HCT116 (cell line): ENCODE measurements at regions not wholly inside any gene's neighbourhood (a gene's known extent, or its start where the extent isn't known, plus 50 kb on each side); places are given as distances from the start of the nearest gene placed in this dataset.

Experiments
- ATAC-seq: fragments of 200-7000 bp; cut with Tn5 transposase; 2 replicates; pipeline ENCODE4 v1.9.1; 2020; ENCODE audit warnings: mild to moderate bottlenecking, moderate library complexity
- BruUV-seq: library from RNA; stranded (reverse); fragments of 400-500 nt; replicated peaks from 2 replicates; lab custom pipeline; 2021; lab: Mats Ljungman, UMichigan
- CTCF ChIA-PET: fragments of 300-600 bp; sonication (Branson Sonifier 250); formaldehyde crosslinking; loops from one replicate; lab custom pipeline; 2021; ENCODE audit warnings: antibody characterized with exemption; lab: Charles Lee
- POLR2A ChIA-PET: fragments of 300-600, 350-600 bp; sonication (Branson Sonifier 250); formaldehyde crosslinking; loops from one replicate; lab custom pipeline; 2021; ENCODE audit warnings: antibody characterized with exemption; lab: Charles Lee
- RAD21 ChIA-PET, 2 experiments: fragments of 300-600 bp; sonication (Branson Sonifier 250); formaldehyde crosslinking; loops; one replicate each; lab custom pipeline; 2023; ENCODE audit warnings: low total read pairs in 2 of 2; ENCODE audit not compliant: uncharacterized antibody in 2 of 2, unreplicated experiment in 2 of 2, low non-redundant PET in 1 of 2; lab: Charles Lee
- DNase-seq: peaks from one replicate; pipeline ENCODE4 v3.0.0-alpha.2; 2010; ENCODE audit warnings: low read depth, low spot score
- H2AFZ ChIP-seq: fragments of 200-600 bp; shearing (Covaris generic), sonication (generic); 2 replicates; pipeline ENCODE4 v1.6.1; 2017; ENCODE audit warnings: low read depth, mixed run types, mixed read lengths, antibody characterized with exemption, low read length; ENCODE audit not compliant: poor library complexity, severe bottlenecking
- H3K27ac ChIP-seq: 2 replicates; pipeline ENCODE4 v1.5.1; 2012; ENCODE audit warnings: low read depth, low read length
- H3K27me3 ChIP-seq: fragments of 200-600 bp; sonication (generic); 2 replicates; pipeline ENCODE4 v1.6.1; 2016; ENCODE audit warnings: mixed run types, low read length, mixed read lengths; ENCODE audit not compliant: insufficient read depth
- H3K36me3 ChIP-seq, 2 experiments: fragments of 200-500 bp in 1 of 2; fragments of 200-600 bp in 1 of 2; sonication (Bioruptor generic) in 1 of 2; sonication (generic) in 1 of 2; 2 replicates each; pipeline versions ENCODE4 v1.5.1 to v1.6.1; 2014 to 2016; ENCODE audit warnings: low read length in 2 of 2, inconsistent platforms in 1 of 2, mixed read lengths in 1 of 2, mixed run types in 1 of 2; ENCODE audit not compliant: insufficient read depth in 2 of 2, control insufficient read depth in 1 of 2
- H3K4me1 ChIP-seq, 2 experiments: fragments of 200-600 bp in 1 of 2; sonication (generic) in 1 of 2; 2 replicates each; pipeline versions ENCODE4 v1.5.1 to v1.6.1; 2012 to 2017; ENCODE audit warnings: low read length in 2 of 2, inconsistent platforms in 1 of 2, mild to moderate bottlenecking in 1 of 2, mixed read lengths in 1 of 2, mixed run types in 1 of 2, moderate library complexity in 1 of 2; ENCODE audit not compliant: insufficient read depth in 2 of 2, control insufficient read depth in 1 of 2
- H3K4me2 ChIP-seq: fragments of 200-600 bp; sonication (generic); 2 replicates; pipeline ENCODE4 v1.6.1; 2017; ENCODE audit warnings: mixed run types, low read length, mixed read lengths
- H3K4me3 ChIP-seq, 2 experiments: fragments of 200-600 bp in 1 of 2; sonication (generic) in 1 of 2; replicated peaks in 1 of 2; 2 replicates each; pipeline ENCODE4 v1.5.1; 2011 to 2016; ENCODE audit warnings: low read length in 2 of 2, control low read depth in 1 of 2, low read depth in 1 of 2, mild to moderate bottlenecking in 1 of 2, mixed read lengths in 1 of 2, mixed run types in 1 of 2
- H3K79me2 ChIP-seq: fragments of 200-600 bp; sonication (generic); 2 replicates; pipeline ENCODE4 v1.6.1; 2017; ENCODE audit warnings: mild to moderate bottlenecking, mixed run types, low read length, moderate library complexity, mixed read lengths; ENCODE audit not compliant: insufficient read depth
- H3K9ac ChIP-seq: fragments of 200-600 bp; sonication (generic); 2 replicates; pipeline ENCODE4 v1.6.1; 2016; ENCODE audit warnings: low read length, mixed read lengths
- H3K9me2 ChIP-seq: fragments of 200-600 bp; sonication (generic), shearing (Covaris generic); 2 replicates; pipeline ENCODE4 v1.6.1; 2017; ENCODE audit warnings: mixed run types, mild to moderate bottlenecking, moderate library complexity; ENCODE audit not compliant: insufficient read depth
- H3K9me3 ChIP-seq, 2 experiments: fragments of 200-500 bp in 1 of 2; fragments of 200-600 bp in 1 of 2; sonication (Bioruptor generic) in 1 of 2; sonication (generic) in 1 of 2; 2 replicates each; pipeline ENCODE4 v1.6.1; 2014 to 2017; ENCODE audit warnings: low read length in 2 of 2, mixed read lengths in 2 of 2, inconsistent platforms in 1 of 2, low read depth in 1 of 2, mild to moderate bottlenecking in 1 of 2, mixed run types in 1 of 2, moderate library complexity in 1 of 2; ENCODE audit not compliant: control insufficient read depth in 1 of 2, insufficient read depth in 1 of 2
- H4K20me1 ChIP-seq: fragments of 200-600 bp; sonication (generic), shearing (Covaris generic); 2 replicates; pipeline ENCODE4 v1.6.1; 2017; ENCODE audit warnings: mixed run types, mild to moderate bottlenecking, moderate library complexity; ENCODE audit not compliant: insufficient read depth
- ATF3 ChIP-seq: IDR thresholded peaks from 2 replicates; pipeline ENCODE4 v1.6.1; 2012
- CBX3 ChIP-seq: IDR thresholded peaks from 2 replicates; pipeline ENCODE4 v1.6.1; 2012; ENCODE audit warnings: low read depth
- CEBPB ChIP-seq: IDR thresholded peaks from 2 replicates; pipeline ENCODE4 v1.6.1; 2012; ENCODE audit warnings: low read depth
- CTCF ChIP-seq, 3 experiments: fragments of 200-600 bp in 1 of 3; sonication (generic) in 1 of 3; IDR thresholded peaks in 2 of 3; conservative IDR thresholded peaks in 1 of 3; 2 replicates each; pipeline ENCODE4 v1.5.1; 2012 to 2017; ENCODE audit warnings: low read depth in 2 of 3, low read length in 2 of 3, antibody characterized with exemption in 1 of 3, borderline replicate concordance in 1 of 3, control low read depth in 1 of 3, mild to moderate bottlenecking in 1 of 3, mixed read lengths in 1 of 3, mixed run types in 1 of 3, moderate library complexity in 1 of 3; ENCODE audit not compliant: insufficient read depth in 1 of 3
- EGR1 ChIP-seq: IDR thresholded peaks from 2 replicates; pipeline ENCODE4 v1.6.1; 2012; ENCODE audit warnings: low read depth
- ELF1 ChIP-seq: IDR thresholded peaks from 2 replicates; pipeline ENCODE4 v1.6.1; 2012; ENCODE audit warnings: low read depth, borderline replicate concordance
- EZH2 ChIP-seq: fragments of 200-600 bp; sonication (generic); IDR thresholded peaks from 2 replicates; pipeline ENCODE4 v1.6.1; 2017; ENCODE audit warnings: antibody characterized with exemption, mixed run types
- FOSL1 ChIP-seq: IDR thresholded peaks from 2 replicates; pipeline ENCODE4 v1.6.1; 2012; ENCODE audit warnings: low read depth
- JUND ChIP-seq: IDR thresholded peaks from 2 replicates; pipeline ENCODE4 v1.6.1; 2012
- POLR2A ChIP-seq: IDR thresholded peaks from 2 replicates; pipeline ENCODE4 v1.7.0; 2011; ENCODE audit warnings: borderline replicate concordance; ENCODE audit not compliant: insufficient read depth, insufficient read length; ENCODE audit errors: extremely low read depth
- POLR2AphosphoS5 ChIP-seq: IDR thresholded peaks from 2 replicates; pipeline ENCODE4 v1.6.1; 2011; ENCODE audit warnings: mild to moderate bottlenecking, low read depth, low read length, moderate library complexity
- RAD21 ChIP-seq: IDR thresholded peaks from 2 replicates; pipeline ENCODE4 v1.6.1; 2012; ENCODE audit warnings: low read depth, mild to moderate bottlenecking
- REST ChIP-seq: IDR thresholded peaks from 2 replicates; pipeline ENCODE4 v1.6.1; 2012; ENCODE audit warnings: low read depth
- SIN3A ChIP-seq: IDR thresholded peaks from 2 replicates; pipeline ENCODE4 v1.6.1; 2012; ENCODE audit warnings: low read depth
- SP1 ChIP-seq: IDR thresholded peaks from 2 replicates; pipeline ENCODE4 v1.6.1; 2012; ENCODE audit warnings: low read depth
- SRF ChIP-seq: IDR thresholded peaks from 2 replicates; pipeline ENCODE4 v1.6.1; 2012; ENCODE audit warnings: low read depth
- YY1 ChIP-seq: IDR thresholded peaks from 2 replicates; pipeline ENCODE4 v1.6.1; 2011; ENCODE audit warnings: low read length, low read depth, moderate library complexity, mild to moderate bottlenecking; ENCODE audit not compliant: insufficient replicate concordance; ENCODE audit errors: extremely low read depth
- ZBTB33 ChIP-seq: IDR thresholded peaks from 2 replicates; pipeline ENCODE4 v1.6.1; 2011; ENCODE audit warnings: mild to moderate bottlenecking, low read length, moderate library complexity; ENCODE audit not compliant: insufficient replicate concordance; ENCODE audit errors: extremely low read depth
- ZNF274 ChIP-seq: fragments of 200-500 bp; sonication (Bioruptor generic); IDR thresholded peaks from 2 replicates; pipeline ENCODE4 v1.6.1; 2014; ENCODE audit warnings: mild to moderate bottlenecking, low read depth, low read length, inconsistent platforms
- intact Hi-C: fragments of 100-400 bp; cut with micrococcal nuclease; formaldehyde crosslinking; loops from 2 replicates; pipeline ENCODE4 v1.10.0; 2022

GRCh38 chr11:116642481-116642880 is 130.3 kb downstream of the BUD13 start:
- ATAC-seq (no peak), DNase-seq (no peak)
- CTCF ChIA-PET, result interaction anchor here (1.0 to 2.8 kb wide), 7 partner anchors 11 to 426 kb away, joined by 3 to 38 read pairs (median 9); no protein-coding TSS in a partner anchor
- no TSS peak for BruUV-seq
- Histone ChIP-seq H3K27me3 (peaks cover 22% of the 10 kb centered on the region), H3K79me2 (no peaks in the 10 kb centered on the region), H4K20me1 (no peaks in the 10 kb centered on the region), H2AFZ (no peak overlapping the region), H3K9me3 (no peaks in the 10 kb centered on the region), H3K27ac (no peak overlapping the region), H3K9ac (no peak overlapping the region), H3K4me1 (no peaks in the 10 kb centered on the region), H3K4me2 (no peak overlapping the region), H3K36me3 (no peaks in the 10 kb centered on the region), H3K4me3 (no peak overlapping the region), H3K9me2 (no peaks in the 10 kb centered on the region)
- POLR2A ChIA-PET, result no interaction called here
- TF ChIP-seq REST, result no peak
- TF ChIP-seq SIN3A, result no peak
- TF ChIP-seq CEBPB, result no peak
- TF ChIP-seq EZH2, result no peak
- TF ChIP-seq YY1, result no peak
- no peak for TF ChIP-seq ATF3
- no peak for TF ChIP-seq RAD21
- no peak for TF ChIP-seq SRF
- no peak for TF ChIP-seq ELF1
- no peak for TF ChIP-seq SP1
- TF ChIP-seq CTCF (IDR thresholded peaks at IDR 0.05 in 2 of 3, conservative IDR thresholded peaks at IDR 0.05 in 1 of 3; ENCODE audit: borderline replicate concordance in 1 of 3, insufficient read depth in 1 of 3, low read depth in 2 of 3, low read length in 2 of 3), result no peak
- TF ChIP-seq ZNF274, result no peak
- TF ChIP-seq ZBTB33, result no peak
- no peak for TF ChIP-seq POLR2A
- TF ChIP-seq JUND, result no peak
- no peak for TF ChIP-seq CBX3
- TF ChIP-seq FOSL1, result no peak
- TF ChIP-seq EGR1, result no peak
- no peak for TF ChIP-seq POLR2AphosphoS5
- intact Hi-C loops, result loop anchor here (10.0 kb wide), 1 partner anchor 428 kb away; no protein-coding TSS in a partner anchor
- RAD21 ChIA-PET, result interaction anchor here in 1 of 2 experiments (1.8 kb wide), 1 partner anchor 129 kb away, joined by 13 read pairs; no protein-coding TSS in a partner anchor
